Hematopoietic multipotent progenitor cell treated with erythropoietin and hydrocortisone succinate and interleukin-3 and kit ligand, for 8 days (in vitro differentiated cells): ENCODE measurements at regions not wholly inside any gene's neighbourhood (a gene's known extent, or its start where the extent isn't known, plus 50 kb on each side); places are given as distances from the start of the nearest gene placed in this dataset.
"Not testable (repeated sequence)": the region's sequence is repeated elsewhere in the genome, so short reads cannot be mapped to it uniquely, and the experiment has no call there.

Experiments used
- DNase-seq: peaks from one replicate; pipeline ENCODE4 v3.0.0-alpha.2; 2015

DNA sequence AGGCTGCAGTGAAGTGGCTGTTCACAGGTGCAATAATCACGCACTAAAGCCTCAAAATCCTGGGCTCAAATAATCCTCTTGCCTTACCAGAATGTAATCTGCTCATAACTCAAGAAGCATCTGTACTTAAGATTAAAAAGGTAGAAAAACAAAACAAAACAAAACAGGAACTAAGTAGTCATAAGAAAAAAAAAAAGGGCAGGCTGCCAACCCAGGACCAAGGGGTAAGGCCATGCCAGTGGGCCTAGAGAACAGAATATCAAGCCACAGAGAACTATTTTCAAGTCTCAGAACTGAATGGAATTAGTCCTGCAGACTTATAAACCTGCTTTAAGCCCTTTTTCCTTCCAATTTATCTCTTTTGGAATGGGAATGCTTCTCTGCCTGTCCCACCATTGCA, 64.8 kb upstream of the TBC1D3K start:
- no peak for DNase-seq

DNA sequence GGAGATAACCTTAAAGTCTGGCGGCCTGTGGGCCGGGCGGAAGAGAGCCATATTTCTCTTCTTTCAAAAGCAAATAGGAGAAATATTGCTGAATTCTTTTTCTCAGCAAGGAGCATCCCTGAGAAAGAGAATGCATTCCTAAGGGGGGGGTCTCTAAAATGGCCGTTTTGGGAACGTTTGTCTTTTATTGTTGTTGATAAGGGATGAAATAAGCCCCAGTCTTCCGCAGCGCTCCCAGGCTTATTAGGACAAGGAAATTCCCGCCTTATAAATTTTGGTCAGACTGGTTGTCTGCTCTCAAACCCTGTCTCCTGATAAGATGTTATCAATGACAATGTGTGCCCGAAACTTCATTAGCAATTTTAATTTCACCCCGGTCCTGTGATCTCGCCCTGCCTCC, 65.8 kb upstream of the TBC1D3K start:
- not testable (repeated sequence) for DNase-seq

DNA sequence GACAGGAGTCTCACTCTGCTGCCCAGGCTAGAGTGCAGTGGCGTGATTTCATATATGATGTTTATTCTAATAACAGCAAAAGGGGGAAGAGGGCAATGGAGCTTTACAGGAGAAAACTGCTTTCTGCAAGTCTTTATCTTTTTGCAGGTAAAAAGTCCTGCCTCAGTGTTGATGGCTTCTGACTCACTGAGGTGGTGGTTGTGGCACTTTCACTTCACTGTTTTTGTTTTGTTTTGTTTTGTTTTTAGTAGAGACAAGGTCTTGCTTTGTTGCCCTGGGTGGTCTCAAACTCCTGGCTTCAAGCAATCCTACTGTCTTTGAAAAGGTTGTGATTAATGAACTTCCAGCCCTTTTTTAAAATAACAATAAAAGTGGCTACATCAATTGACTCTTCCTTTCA, 68.0 kb upstream of the TBC1D3K start:
- no peak for DNase-seq

DNA sequence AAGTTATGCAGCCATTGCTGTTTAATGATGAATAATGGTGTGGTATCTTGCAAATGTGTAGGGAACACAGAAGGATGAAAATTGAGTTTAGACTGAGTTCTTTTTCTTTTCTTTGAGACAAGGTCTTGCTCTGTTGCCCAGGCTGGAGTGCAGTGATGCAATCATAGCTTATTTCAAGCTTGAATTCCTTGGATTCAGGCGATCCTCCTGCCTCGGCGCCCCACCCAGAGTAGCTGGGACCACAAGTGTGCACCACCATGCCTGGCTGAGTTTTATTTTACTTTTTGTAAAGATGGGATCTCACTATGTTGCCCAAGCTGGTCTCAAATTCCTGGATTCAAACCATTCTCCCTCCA, 74.6 kb upstream of the TBC1D3K start:
- DNase-seq: no peak

DNA sequence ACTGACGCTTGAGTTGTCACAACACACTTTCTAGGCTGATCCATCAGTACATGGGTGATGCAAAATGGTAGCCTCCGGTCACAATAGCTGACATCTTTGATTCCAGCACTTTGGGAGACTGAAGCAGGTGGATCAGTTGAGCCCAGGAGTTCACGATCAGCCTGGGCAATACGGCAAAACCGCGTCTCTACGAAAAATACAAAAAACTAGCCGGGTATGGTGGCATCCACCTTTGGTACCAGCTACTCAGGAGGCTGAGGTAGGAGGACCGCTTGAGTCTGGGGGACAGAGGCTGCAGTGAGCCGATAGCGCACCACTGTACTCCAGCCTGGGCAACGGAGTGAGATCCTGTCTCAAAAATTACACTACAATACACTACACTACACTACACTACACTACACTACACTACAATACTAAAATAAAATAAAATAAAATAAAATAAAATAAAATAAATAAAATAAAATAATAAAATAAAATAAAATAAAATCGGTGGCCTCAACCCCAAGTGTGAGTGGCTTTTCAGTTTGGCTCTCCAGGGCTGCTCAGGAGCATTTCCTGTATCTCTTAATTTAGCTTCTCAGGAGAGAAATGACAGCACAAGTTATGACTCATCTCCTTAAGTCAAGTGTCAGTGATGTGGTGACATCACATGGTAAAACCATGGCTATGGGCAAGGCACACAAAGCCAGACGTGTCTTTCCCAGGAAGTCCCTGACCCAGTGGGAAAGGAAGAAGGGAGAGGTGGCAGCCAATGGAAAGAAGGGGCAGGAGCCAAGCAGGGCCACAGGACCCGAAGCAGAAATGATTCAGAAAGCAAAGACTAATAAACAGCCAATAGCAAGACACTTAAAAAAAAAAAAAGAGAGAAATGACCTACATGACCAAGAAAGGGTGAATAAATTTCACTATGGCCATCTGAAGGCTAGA, 75.3 kb upstream of the TBC1D3K start:
- DNase-seq: peak; percentile 17

DNA sequence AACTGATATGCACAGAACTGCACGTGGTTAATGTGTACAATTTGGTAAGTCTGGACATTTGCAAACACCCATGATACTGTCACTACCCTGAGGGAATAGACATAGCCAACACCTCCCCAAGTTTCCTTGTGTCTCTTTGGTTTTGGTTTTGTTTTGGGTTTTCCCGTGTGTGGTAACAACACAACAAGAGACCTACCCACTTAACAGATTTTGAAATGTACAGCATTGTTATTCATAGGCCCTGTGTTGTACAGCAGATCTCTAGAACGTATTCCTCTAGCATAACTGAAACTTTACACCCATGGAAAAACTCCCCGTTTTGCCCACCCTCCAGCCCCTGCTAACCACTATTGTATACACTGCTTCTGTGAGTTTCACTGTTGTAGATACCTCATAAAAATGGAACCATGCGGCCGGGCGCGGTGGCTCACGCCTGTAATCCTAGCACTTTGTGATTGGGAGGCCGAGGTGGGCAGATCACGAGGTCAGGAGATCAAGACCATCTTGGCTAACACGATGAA, 76.3 kb upstream of the TBC1D3K start:
- no peak for DNase-seq

DNA sequence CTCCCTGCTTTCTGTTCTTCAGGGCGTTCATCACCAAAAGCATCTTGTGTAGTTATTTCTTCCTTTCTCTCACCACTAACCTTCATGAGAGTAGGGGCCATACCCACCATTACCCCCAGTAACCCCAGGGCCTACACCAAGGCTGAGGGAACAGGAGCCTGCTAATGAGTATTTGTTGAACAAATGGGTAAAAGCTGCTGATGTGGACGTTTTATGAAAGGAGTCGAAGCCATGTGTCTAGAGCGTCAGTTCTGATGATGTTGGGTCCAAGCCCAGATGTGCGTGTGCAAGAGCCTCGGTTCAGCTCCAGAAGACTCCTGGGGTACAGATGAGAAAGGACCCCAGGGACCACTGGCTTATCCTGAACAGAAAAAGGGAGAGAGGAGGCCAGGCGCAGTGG, 77.1 kb upstream of the TBC1D3K start:
- DNase-seq: no peak

DNA sequence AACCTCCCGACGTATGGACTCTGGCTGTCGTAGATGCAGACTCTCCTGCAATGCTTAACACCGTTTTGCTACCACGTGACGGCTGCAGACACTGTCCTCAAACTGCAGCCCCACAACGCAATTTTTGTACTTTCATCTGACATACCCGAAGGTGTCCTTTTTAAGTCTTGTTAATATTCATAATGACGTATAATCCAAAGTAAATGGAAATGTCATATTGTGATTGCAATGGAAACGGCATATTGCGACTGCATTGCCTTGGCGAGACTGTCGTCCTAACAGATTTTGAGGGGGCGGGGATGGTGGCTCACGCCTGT, 79.3 kb upstream of the TBC1D3K start:
- DNase-seq: no peak

DNA sequence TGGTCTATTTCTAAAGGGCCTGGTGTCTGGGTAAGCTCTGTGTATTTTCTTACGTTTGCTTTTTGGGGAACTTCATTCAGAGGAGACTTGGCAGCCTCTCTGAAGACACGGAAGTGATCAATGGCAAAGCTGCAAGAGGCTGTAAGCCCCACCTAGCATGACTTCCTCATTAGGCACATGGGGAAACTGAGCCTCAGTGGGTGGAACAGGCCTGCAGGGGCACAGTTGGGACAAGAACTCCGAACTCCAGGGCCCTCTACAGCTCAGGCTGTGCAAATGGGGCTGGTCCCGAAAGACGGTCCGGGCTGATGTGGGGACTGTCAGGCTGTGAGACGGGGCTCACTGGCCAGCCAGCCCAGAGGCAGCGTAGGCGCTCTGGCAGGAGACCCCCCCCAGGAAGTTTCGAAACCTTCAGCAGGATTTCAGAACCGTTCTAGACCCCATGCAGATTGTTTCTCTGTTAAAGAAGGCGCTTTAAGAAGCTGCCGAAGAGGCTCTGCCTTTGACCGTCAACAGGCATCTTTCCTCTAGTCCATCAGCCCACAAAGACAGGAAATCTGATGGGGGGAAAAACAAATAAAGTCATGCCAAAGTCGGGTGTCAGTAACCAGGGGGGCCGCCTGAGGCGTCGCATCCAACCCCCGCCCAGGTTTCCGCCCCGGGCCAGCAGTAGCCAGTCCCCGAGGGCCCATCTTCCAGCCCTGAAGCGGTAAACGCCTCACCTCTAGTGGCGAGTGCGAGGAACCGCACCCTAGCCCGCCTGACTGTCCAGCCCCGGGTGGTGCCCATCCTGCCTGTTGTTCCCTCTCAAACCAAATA, 79.8 kb upstream of the TBC1D3K start:
- DNase-seq: peak; percentile 60

DNA sequence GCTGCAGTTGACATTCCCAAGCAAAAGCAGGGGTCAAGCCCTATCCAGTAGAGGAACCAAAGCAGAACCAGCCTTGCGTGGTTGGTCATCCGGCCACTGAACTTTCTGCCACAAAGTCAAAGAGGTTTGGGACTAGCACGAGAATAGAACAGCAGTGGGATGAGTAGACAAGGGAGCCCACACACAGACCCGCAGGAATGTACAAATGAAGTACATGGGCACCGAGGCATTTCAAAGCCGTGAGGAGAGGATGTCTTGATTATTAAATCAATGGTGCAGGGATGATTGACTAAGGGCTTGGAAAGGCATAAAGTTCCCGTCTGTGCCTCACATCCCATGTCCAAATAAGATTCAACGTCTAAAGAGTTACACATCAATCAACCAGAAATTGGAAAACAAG, 81.8 kb upstream of the TBC1D3K start:
- no peak for DNase-seq

DNA sequence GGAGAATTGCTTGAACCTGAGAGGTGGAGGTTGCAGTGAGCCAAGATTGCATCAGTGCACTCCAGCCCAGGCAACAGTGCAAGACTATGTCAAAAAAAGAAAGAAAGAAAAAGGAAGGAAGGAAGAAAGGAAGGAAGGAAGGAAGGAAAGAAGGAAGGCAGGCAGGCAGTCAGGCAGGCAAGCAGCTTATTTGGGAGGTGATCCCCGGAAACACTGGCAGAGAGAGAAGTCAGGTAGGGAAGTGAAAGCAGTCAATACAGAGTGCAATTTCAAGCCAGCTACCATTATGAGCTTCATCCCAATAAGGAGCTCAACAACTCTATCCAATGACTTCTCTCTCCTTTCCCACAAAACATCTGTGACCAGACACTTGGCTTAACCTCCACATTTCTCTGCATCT, 83.0 kb upstream of the TBC1D3K start:
- no peak for DNase-seq

DNA sequence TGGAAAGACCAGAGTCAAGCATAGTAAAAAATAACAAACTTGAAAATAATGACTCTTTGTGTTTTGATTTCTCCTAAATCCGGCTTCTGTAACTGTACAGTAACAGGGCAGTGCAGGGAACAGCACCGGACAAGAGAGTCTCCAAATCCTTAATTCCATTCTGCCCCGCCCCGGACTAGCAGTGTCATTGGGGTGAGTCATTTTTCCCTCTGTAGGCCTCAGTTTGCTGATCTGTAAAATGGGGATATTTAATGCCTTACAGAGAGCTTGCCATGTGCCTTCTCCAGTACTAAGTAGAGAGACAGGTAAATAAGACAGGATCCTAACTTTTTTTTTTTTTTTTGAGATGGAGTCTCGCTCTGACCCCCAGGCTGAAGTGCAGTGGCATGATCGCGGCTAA, 83.6 kb upstream of the TBC1D3K start:
- no peak for DNase-seq

DNA sequence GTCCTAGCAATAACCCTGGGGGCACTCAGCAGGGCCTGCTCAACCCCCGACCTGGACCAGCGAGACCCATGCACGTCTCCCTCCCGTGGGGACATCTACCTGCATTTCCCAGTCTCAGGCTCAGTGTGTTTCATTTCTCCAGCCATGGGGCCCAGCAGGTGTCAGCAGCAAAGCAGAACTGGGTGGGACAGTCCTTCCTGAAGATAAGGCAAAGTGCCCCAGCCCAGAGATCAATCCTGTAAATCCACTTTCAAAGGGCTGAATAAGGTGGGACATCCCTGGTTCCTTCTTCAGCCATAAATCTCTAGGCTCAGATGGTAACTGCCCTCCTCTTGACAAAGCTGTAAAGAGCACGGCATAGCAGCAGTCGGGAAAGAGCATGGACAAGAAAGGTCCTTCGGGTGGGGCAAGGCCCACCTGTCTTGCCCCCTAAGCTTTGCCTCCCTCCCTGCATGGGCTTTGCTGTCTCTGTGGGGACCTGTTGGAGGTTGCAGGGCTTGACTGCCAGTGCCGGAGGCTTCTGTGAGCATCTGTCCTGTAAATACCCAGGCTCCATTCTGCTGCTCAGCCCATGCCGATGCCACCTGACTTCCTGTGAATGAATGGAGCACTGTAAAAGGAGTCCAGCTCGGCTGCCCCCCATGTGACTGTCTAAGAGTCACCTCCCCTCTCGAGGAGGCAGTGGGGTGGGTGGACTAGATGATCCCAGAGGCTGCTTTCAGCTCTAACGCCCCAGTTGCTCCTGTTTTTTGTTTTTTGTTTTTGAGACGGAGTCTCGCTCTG, 84.8 kb upstream of the TBC1D3K start:
- no peak for DNase-seq

DNA sequence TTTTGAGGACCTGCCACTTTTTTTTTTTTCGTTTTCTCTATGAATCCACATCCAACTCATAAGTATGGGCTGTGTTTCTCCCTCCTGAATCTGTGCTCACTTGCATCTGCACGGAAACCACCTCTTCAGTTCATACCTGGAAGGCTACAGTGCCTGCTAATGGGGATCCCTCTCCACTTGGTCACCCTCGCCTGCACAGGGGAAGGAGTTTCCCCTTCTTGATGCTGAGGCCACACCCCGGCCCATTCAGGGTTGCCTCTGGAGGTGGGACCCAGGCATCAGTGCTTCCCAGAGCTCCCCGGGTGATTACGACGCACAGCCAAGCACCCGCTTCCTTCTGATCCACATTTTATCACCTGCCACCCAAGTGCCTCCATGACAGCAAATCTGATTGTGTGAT, 85.9 kb upstream of the TBC1D3K start:
- no peak for DNase-seq

DNA sequence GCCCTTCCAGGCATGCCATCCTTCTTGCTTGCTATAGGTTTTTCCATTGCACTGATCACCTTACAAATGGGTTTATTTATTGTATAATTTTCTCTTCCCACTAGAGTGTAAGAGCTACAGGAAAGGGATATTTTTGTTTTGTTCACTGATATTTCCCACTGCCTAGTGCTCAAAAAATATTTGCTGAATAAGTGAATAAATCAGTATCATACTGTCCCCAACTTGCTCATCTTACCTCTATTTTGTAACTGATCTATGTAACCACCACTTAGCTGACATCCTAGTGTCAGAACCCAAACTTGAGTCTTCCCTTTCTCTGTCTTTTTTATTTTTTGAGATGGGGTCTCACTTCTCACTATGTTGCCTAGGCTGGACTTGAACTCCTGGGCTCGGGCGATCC, 87.6 kb upstream of the TBC1D3K start:
- DNase-seq: no peak

DNA sequence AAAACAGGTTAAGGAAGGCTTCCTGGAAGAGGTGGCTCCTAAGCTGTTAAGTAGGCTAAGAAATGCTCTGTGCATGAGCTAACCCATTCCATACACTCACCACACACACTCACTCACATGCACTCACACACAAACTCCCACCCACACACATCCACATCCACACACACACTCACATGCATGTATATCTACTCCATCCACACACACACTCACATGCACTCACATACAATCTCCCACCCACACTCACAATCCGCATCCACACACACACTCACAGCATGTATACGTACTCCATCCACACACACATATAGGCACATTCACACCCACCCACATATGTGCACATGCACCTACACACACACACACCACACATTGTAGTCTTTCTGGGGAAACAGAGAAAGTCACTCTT, 89.3 kb upstream of the HNF1B start:
- DNase-seq: no peak

DNA sequence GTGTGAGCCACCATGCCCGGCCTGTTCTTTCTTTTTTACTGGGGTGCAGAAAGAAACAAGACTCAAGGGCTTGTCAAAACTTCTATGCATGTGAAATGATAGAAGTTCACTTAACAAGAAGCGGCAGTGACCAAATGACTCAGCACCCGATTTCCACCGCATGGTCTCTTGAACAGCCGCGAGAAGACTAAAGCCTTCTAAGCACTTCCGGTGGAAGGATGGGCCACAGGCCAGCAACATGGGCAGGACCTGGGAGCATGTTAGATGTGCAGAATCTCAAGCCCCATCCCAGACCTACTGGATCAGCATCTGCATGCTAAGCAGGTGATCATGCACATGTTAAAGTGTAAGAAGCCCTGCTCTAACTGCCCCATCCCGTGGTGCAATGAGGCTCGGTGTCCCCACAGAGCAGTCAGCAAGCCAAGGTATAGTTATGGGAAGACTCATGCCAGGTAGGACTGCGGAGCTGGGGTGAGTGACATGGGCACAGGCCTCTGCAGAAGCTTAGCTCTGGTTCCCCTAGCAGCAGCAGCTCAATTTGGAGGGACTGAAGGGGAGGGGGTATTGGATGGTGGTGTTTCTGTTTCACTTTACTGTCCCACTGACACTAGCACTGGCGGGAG, 88.5 kb upstream of the HNF1B start:
- peak; percentile 46 for DNase-seq

DNA sequence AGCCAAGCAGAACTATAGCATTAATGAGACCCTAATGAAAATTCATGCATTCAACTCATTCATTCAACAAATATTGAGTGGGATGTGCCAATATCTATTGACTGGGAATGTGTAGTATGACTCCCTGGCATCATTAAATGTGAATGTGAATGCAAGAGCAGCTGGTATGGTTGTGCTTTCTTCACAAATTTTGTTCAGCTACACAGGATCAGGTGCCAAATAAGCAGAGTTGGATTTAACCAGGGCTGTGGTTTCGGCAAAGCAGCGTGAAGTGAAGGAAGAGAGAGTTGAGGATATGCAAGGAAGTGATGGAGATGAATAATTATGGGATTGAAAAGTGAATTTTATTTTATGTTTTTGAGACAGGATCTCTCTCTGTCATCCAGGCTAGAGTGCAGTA, 87.1 kb upstream of the HNF1B start:
- no peak for DNase-seq

DNA sequence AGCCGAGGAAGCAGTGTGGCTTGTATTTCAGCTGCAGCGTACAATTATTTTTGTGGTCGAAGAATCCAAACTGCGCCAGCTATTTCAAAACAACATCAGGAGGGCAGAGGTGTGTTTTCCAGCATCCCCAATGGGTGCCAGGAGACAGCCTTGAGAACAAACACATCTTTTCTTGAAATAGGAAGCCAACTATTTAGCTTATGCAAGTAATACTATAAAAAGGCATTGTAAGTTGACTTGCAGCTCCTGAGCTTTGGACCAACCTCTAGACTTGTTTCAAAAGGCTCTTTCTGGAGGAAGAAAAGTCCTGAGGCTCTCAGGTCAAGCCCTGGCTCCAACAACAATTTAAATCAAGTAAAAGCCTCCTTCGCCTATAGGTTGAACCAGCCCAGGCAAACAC, 86.6 kb upstream of the HNF1B start:
- DNase-seq: no peak

DNA sequence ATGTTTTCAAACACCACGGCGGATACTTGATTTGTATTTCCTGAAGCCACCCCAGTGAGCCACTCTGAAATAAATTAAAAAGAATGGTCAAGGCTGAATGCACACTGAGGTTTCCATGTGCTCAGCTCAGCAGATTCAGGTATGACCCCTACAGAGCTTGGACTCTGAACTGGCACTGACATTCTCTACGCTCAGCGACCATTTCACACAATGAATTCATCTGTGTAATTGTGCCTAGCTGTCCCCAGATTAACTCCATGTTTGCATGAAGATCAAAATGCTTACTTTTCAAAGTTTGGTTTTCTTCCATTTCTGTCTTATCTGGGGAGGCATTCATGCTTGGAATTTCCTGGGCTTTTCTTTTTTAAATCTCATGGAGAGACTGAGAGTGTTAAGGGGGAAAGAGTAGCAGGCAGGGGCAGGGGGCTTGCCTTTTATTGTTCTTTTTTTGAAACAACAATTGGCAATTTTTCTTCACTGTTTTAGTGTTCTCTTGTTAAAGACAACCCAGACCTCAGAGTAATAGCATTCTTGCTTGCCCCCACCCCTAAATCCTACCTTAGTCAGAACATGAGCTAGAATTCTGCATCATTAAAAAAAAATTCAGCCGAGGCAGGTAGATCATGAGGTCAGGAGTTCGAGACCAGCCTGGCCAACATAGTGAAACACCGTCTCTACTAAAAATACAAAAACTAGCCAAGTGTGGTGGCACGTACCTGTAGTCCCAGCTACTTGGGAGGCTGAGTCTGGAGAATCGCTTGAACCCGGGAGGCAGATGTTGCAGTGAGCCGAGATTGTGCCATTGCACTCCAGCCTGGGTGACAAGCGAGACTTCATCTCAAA, 85.5 kb upstream of the HNF1B start:
- DNase-seq: no peak

DNA sequence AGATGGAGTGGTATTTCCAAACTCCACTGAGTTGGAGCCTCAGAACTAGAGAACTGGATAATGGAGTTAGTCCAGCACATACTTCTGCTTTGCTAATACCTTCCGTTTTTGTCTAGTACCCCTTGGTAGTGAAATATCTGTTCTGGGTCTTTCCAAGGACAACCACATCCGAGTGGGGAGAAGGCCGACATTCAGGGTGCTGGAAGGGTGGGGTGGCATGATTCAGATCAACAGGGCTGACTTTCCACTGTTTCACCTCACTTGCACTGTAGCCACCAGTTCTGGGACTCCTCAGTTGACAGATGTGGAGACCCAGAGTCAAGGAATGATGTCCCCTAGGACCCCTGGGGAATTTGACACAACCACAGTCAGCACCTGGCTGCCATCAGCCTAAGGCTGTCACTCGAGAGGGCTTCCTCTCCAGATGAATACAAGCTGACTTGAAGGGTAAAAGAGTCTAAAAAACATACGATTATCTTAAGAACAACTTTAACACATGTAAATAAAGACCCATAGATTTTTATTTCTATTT, 84.8 kb upstream of the HNF1B start:
- no peak for DNase-seq

DNA sequence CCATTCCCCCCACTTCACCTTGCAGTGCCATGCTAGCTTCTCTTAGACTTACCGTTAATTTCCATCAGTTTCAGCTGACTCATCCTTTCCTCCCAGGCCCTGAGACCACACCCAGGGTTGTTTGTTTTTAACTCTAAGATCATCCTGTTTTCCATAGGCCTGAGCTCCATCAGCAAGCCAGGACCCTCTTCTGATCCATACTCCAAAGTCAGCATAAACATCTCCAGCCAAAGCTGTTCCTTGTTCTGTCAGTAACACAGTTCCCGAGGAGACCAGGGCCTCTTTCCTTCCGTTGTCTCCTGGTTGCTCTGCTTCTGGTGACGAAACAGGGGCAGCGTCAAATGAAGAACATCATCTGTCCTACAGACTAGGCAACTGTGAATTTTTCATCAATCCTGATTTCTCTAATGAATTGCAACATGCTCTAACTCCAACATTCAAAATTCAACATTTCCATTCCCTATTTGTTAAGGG, 83.8 kb upstream of the HNF1B start:
- peak; percentile 77 for DNase-seq
